NCI-H1694 treated with DMSO at 0.1 percent for 48 hours (cell line): ENCODE measurements at regions not wholly inside any gene's neighbourhood (a gene's known extent, or its start where the extent isn't known, plus 50 kb on each side); places are given as distances from the start of the nearest gene placed in this dataset.

Experiments used
- DNase-seq: peaks from one replicate; lab custom pipeline; 2025; lab: John Stamatoyannopoulos, UW

GRCh38 chr18:29157057-29157780 is 980.3 kb upstream of the CDH2 start:
- no peak for DNase-seq

GRCh38 chr18:29156531-29156930 is 979.6 kb upstream of the CDH2 start:
- no peak for DNase-seq

DNA sequence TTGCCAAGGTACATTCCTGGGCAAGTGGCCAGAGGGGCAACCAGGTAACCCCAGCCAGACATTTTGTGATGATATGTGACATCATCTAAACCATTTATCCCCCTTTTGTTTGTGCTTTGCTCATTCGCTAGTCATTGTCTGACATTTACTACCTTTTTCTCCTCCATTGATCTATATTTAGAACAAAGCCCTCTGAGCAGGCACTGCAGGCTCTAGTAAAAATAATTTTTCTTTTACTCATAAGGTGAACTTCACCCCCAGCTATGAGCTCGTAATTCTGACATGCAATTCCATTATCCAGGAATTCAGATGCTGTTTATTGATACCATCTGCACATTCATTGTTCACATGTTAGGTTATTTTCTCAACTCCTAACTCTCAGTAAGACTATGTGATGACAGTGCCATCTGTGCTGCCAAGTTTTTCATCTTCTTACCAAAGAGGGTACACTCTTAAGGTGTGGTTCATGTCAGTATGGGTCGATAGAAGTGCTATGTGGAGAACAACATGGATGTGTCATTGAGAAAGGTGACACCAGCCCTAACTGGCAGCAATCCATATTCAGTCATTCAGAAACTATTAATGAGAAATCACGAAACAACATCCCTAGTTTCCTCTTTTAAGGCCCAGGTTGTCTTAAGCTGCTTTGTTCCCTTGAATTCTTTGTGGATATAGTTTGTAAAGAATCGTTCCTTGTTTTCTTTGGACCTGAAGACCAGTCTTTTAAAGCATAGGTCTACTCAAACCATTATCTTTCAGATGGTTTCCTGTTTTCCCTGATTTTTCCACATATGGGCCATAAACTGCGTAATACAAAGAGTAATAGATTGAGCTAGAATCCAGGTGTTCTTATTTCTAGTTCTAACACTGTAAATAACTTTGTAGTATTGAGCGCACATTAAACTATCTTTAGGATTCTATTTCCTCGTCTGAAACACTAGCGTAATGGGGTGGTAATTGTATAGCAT is 978.1 kb upstream of the CDH2 start:
- no peak for DNase-seq

DNA sequence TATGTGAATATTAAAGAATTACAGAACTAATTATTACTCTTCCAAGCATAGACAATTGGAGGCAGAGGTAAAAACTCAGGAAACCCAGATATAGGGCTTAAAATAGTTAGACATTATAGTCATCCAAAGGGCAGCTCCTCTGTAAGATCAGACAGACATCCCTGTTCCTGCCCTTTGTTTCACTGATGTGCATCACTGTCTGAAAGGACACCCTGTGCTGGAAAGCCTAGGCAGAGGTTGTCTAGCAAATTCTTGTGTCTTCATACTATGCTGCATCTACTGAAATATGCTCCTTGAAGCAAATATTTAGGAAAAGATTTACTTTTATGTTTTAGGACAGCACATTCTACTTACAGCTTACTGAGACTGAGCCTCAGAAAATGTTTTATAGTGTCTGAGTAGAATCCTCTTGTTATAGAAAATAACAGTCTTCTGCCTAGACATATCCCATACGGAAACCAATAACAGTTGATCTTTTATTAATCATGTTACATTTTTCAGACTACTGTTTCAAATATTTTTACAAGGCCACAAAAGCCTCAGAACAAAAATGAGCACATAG is 977.3 kb upstream of the CDH2 start:
- DNase-seq = no peak

DNA sequence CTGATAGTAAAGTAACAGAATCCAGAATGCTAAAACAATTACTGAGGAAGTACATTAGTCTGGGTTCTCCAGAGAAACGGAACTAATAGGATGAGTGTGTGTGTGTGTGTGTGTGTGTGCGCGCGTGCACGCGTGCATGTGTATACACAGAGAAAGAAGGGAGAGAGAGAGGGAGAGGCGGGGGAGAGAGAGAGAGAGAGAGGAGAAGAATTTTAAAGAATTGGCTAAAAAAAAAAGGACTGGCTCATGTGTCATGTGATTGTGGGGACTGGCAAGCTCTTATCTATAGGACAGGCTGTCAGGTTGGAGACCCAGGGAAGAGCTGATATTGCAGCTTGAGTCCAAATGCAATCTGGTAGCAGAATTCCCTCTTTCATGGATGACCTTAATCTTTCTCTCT is 976.2 kb upstream of the CDH2 start:
- DNase-seq = no peak

DNA sequence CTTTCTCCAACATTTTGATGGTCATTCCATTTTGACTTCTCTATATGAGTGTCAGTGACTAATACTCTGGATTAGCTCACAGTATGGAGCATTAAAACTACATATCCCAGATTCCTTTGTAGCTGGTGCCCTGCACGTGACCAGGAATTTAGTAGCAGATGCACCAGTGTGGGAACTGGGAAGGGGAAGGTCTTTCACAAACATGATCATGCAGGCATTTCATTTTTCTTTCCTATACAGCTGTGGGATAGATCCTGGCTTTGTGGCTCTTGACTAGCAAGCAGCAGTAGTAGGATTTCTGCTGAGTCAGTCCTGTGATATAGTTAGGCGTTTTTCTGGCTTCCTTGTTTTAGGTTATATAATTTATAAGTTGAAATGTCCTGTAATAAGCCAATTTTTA is 971.0 kb upstream of the CDH2 start:
- DNase-seq = no peak

DNA sequence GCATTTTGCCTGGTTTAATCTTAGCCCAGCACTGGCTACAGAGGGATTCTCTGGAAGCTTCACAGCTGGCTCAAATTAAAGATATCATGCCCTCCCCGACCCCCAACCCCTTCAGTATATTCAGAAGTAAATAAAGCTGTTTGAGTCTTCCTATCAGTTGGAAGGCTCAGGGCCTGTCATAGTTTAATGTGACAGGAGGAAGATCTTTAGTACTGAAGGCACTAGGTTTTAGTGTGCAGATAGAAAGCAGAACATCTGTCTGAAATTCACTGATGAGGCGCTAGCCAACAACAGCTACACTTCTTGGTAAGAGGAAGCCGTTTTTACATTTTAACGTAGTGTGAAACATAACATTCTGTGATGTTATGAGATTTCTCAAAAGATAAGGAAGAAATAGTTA is 969.1 kb upstream of the CDH2 start:
- DNase-seq = no peak

DNA sequence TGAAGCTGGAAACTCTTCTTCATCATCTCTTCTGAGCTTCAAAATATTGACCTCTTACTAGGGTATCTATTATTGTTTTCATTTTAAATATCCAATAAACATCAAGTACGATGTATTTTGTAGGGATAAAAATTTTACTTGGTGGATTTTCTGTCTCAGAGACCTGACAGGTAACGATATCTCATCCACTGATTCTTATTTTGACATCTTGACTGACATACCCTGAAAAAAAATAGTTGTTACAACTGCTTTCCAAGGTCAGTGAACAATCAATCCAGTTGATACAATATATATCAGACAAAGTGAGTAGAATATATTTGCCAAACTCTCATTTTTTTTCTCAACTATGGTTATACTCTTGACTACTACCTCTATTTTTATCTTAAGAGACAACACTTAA is 963.7 kb upstream of the CDH2 start:
- no peak for DNase-seq

DNA sequence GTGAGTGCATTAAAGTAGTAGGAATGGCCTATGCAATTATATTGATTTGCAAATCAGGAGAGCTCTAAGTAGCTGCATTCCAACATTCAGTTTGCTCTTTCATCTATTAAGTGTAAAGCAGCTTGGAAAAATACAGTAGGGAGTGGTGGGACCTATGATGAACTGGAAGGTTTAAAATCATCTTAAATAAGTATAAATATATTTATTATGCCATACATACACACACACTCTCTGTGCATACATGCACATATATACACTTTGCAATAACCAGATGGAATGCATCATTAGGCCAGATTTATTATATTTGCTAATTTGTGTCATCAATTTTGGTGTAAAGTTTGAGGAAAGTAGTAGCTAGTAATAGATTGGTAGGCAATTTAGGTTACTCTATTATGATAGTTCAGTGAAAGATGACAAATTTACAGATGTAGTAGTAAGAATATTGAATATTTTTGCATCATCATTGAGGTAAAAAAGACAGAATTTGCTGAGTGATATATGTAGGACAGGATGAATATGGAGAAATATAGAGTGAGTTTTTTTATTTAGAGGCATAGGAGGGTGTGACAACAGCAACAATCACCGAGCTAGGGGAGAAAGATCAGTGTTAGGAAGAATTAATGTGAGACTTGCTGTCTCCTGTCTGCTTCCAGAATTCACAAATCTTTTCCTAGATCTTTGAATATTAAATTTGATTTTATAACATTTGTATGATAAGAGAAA is 961.0 kb upstream of the CDH2 start:
- no peak for DNase-seq

DNA sequence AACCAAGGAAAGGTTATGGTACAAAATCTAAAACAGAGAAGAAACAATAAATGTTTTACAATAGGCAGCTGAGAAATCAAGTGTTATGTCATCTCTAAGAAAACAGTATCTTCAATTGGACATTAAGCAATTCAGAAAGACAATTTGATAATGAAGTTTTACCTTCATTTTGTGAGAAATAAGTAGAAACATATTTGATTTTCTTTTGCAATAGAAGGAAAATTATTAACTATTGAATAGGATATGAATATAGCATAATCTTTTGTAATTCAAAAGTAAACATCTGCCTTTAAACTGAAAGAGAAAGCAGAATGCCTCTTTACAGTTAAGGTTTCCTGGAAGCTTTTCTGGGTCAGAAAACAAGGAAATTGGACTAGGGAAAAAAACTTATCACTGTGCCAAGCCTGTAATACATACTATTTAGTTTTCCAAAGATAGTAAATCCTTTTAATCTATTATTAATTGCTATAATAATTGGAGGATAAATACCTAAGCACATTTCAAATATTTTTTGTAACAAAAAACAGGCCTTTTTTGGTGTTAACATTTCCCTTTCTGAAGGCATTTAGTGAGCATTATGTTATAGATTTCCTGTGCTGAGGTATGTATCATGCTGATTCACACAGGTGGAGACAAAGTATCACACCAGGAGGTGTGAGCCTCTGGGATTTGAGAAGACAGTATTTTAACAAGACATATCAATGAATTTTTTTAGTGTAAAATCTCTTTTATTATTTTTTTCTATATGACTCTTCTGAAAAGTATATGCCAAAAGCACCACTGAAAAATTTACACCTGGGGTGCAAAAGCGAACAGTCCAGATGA is 947.0 kb upstream of the CDH2 start:
- DNase-seq = no peak

GRCh38 chr18:29104671-29105070 is 927.7 kb upstream of the CDH2 start:
- no peak for DNase-seq

DNA sequence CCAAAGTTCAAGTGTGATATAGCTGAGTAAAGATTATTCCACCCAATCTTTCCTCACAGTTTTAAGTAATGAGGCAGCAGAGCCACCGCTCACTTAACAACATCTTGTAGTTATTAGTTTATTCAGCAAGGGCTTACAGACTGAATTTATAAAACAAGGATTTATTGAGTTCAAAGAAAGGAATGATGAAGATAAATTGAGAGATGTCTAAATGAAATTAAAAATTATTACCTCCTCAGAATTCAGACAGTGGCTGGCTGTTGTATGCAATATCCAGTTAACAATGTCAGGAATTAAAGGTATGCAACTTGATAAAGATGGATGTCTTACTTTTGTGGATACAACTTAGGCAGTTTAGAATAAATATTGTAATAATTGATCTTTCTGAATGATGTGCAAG is 927.3 kb upstream of the CDH2 start:
- DNase-seq = no peak

DNA sequence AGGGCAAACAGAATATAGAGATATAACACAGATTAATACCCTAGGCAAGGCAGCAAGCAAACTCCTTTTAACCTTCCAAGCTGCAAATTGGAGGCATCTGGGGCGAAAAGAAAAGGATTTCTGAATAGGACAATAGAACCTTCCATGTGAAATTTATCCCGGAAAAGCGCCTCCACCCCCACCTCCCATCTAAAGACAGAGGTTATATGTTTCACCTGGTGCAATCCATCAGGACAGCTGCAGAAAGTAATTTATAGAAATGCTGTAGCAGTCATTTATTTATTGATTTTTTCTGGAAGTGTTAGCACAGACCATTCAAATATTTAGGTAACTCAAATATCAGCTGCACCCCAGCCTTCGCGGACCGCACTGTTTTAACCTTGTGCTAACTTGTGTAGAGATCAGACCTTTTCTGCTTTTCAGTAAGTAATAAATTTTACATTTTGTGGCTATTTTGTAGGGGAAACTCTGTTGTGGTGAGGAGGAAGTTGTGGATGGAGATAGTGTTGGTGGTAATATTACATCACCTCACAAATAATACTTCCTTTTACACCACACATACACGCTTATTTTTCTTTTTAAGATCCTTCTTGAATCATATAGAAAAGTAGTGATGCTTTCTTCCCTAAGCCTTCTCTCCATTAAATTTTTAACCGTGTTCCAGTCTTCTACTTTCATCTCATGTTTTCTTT is 919.3 kb upstream of the CDH2 start:
- DNase-seq = no peak

DNA sequence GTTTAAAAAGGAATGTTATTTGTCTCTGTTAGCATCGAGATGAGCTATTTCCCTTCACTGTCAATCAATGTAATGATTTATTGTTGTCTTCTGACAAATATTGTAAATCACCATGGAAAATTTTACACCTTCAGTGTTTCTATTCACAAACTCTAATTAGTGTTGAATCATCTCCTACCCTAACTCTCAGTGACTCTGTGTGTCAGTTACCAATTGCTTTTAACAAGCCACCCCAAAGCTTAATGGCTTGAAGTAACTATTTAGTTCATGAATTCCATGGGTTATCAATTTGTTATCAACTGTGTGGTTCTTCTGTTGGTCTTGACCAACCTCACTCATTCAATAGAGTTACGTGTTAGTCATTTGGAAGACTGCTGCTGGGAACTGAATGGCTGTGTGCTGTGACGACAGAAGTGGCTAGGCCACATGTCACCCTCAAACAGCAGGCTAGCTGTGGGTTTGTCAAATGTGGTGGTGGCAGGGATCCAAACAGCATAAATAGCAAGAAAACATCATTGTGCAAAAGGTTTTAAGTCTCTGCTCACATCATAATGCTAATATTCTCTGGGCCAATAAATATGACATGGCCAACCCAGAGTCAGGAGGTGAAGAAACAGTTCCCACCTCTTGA is 910.8 kb upstream of the CDH2 start:
- no peak for DNase-seq

- DNase-seq = no peak
These were observed 907.2 kb upstream of the CDH2 start for GRCh38 chr18:29084120-29084519.

DNA sequence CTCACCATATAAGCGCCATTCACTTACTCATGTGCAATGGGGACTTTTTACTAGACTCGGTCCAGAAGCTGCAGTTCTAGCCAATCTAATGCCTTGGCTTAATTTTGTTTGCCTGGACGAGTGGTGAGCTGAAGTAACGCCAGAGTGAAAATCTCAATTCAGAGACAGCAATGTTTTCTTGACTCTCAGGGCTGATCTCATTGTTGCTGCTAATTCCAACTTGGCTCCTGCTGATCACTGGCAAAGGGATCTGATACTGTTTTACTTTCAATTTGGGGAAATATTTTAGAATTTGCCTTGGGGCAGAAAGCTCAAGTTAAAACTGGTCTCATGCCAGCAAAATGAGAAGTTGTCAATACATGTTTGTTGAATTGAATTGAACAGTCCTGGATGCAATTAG is 906.6 kb upstream of the CDH2 start:
- DNase-seq = no peak

DNA sequence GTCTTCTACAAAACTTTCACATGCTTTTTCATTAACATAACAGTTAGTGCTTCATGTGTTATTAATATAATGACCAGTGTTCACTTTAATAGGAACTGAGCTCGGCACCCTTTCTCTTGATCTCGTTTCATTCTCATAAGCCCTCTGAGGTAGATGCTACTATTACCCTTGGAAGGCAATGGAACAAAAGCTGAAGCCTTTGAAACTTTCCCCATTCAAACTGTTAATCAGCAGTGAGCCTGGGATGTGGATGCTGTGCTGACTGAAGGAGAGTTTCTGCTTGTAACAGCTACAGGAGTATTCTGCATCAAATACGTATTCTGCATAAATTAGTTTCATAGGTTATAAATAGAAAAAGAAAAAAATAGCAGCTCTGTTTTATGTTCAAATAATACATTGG is 904.0 kb upstream of the CDH2 start:
- DNase-seq = no peak

GRCh38 chr18:29078273-29078672 is 901.3 kb upstream of the CDH2 start:
- DNase-seq = no peak

DNA sequence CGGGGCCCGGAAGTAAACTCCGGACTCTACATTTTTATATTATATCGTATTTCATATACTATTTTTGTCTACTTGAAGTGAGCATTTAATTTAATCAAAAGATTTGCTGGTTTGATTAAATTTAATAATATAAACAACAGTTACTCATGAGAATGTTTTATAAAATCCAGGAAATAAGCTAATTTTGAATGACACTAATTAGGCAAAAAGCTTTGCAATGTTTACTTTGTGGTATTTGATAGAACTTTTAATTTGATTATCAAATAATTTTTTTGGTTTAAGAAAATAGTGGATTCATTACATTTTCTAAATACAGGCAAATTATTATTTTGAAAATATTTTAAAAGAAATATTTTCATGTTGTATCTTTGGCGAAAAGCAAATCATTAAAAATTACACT is 900.4 kb upstream of the CDH2 start:
- no peak for DNase-seq

GRCh38 chr18:29076645-29077044 is 899.7 kb upstream of the CDH2 start:
- no peak for DNase-seq
